Smooth muscle cell (in vitro differentiated cells): ENCODE measurements at regions not wholly inside any gene's neighbourhood (a gene's known extent, or its start where the extent isn't known, plus 50 kb on each side); places are given as distances from the start of the nearest gene placed in this dataset.

Source experiments
- DNase-seq: peaks from one replicate; lab custom pipeline; 2025; ENCODE audit not compliant: unreplicated experiment; lab: John Stamatoyannopoulos, UW
- H2AFZ ChIP-seq: fragments of 200-600 bp; sonication (generic); 2 replicates; pipeline ENCODE4 v1.6.0; 2016; ENCODE audit warnings: antibody characterized with exemption, low read depth, mild to moderate bottlenecking
- H3F3A ChIP-seq: fragments of 200-600 bp; sonication (generic); 2 replicates; pipeline ENCODE4 v1.6.0; 2017; ENCODE audit warnings: antibody characterized with exemption, low read depth
- H3K27ac ChIP-seq: fragments of 200-600 bp; sonication (generic); 2 replicates; pipeline ENCODE4 v1.5.1; 2016; ENCODE audit warnings: low read depth, mild to moderate bottlenecking
- H3K27me3 ChIP-seq: fragments of 200-600 bp; sonication (generic); 2 replicates; pipeline ENCODE4 v1.6.1; 2016; ENCODE audit warnings: low read depth, mild to moderate bottlenecking
- H3K36me3 ChIP-seq: fragments of 200-600 bp; sonication (generic); 2 replicates; pipeline ENCODE4 v1.5.1; 2016; ENCODE audit warnings: low read depth
- H3K4me1 ChIP-seq: fragments of 200-600 bp; sonication (generic); 2 replicates; pipeline ENCODE4 v1.5.1; 2016; ENCODE audit warnings: low read depth
- H3K4me2 ChIP-seq: fragments of 200-600 bp; sonication (generic); 2 replicates; pipeline ENCODE4 v1.6.0; 2016; ENCODE audit warnings: mild to moderate bottlenecking
- H3K4me3 ChIP-seq: fragments of 200-600 bp; sonication (generic); 2 replicates; pipeline ENCODE4 v1.5.1; 2016; ENCODE audit warnings: mild to moderate bottlenecking
- H3K79me2 ChIP-seq: fragments of 200-600 bp; sonication (generic); 2 replicates; pipeline ENCODE4 v1.6.0; 2016; ENCODE audit warnings: low read depth, mild to moderate bottlenecking
- H3K9ac ChIP-seq: fragments of 200-600 bp; sonication (generic); 2 replicates; pipeline ENCODE4 v1.6.0; 2016; ENCODE audit warnings: low read depth
- H3K9me3 ChIP-seq: fragments of 200-600 bp; sonication (generic); replicated peaks from 2 replicates; pipeline ENCODE4 v1.5.1; 2016; ENCODE audit warnings: low read depth
- H4K20me1 ChIP-seq: fragments of 200-600 bp; sonication (generic); 2 replicates; pipeline ENCODE4 v1.6.0; 2016; ENCODE audit warnings: low read depth
- CTCF ChIP-seq: fragments of 200-600 bp; sonication (generic); IDR thresholded peaks from 2 replicates; pipeline ENCODE4 v1.5.1; 2017; ENCODE audit warnings: borderline replicate concordance, mild to moderate bottlenecking, antibody characterized with exemption; ENCODE audit not compliant: insufficient read depth, poor library complexity, severe bottlenecking
- WGBS: methylation state at CpG from one replicate; pipeline ENCODE4 v1.1.7; 2016; ENCODE audit warnings: low lambda C conversion rate; 5-methylcytosine and 5-hydroxymethylcytosine counted together

- H4K20me1 ChIP-seq, result no peaks in the 10 kb centered on the region
- no peaks in the 10 kb centered on the region for H3K9me3 ChIP-seq
- peaks cover 2% of the 10 kb centered on the region for H3F3A ChIP-seq
- peak overlapping the region; percentile 18 for H3K4me2 ChIP-seq
- no peak overlapping the region for H3K4me3 ChIP-seq
- TF ChIP-seq CTCF, result no peak
- H3K27ac ChIP-seq, result no peak overlapping the region
- H3K27me3 ChIP-seq, result no peaks in the 10 kb centered on the region
- no peaks in the 10 kb centered on the region for H3K36me3 ChIP-seq
- H3K4me1 ChIP-seq, result no peaks in the 10 kb centered on the region
- 11% methylated on average over 3 of the region's 3 CpGs for WGBS
- H3K9ac ChIP-seq, result no peak overlapping the region
- no peaks in the 10 kb centered on the region for H3K79me2 ChIP-seq
- no peak overlapping the region for H2AFZ ChIP-seq
- no peak for DNase-seq
Measured at GRCh38 chr15:46265664-46266347, 631.0 kb downstream of the SQOR start.

- Histone ChIP-seq H3K4me1 (no peaks in the 10 kb centered on the region), H3K4me2 (peak overlapping the region; percentile 18), H4K20me1 (no peaks in the 10 kb centered on the region), H3K4me3 (no peak overlapping the region), H3K9ac (no peak overlapping the region), H3K27me3 (no peaks in the 10 kb centered on the region), H3K27ac (no peak overlapping the region), H3F3A (peaks cover 2% of the 10 kb centered on the region), H3K36me3 (no peaks in the 10 kb centered on the region), H2AFZ (no peak overlapping the region), H3K79me2 (no peaks in the 10 kb centered on the region), H3K9me3 (no peaks in the 10 kb centered on the region)
- DNase-seq, result no peak
- WGBS, result 44% methylated on average over 2 of the region's 2 CpGs
- TF ChIP-seq CTCF, result no peak
Measured at GRCh38 chr15:46266661-46267060, 631.8 kb downstream of the SQOR start.

GRCh38 chr15:46270481-46271147 lies 635.8 kb downstream of the SQOR start:
- WGBS, result 87% methylated on average over 5 of the region's 5 CpGs
- no peaks in the 10 kb centered on the region for H3K9me3 ChIP-seq

More at GRCh38 chr15:46270481-46271147, 635.8 kb downstream of the SQOR start:
- Histone ChIP-seq H3K36me3 (no peaks in the 10 kb centered on the region), H3K4me3 (no peak overlapping the region), H4K20me1 (no peaks in the 10 kb centered on the region), H3F3A (peaks cover 2% of the 10 kb centered on the region), H3K4me1 (no peaks in the 10 kb centered on the region), H3K9ac (no peak overlapping the region), H3K4me2 (no peak overlapping the region), H3K27ac (no peak overlapping the region), H3K27me3 (no peaks in the 10 kb centered on the region), H2AFZ (no peak overlapping the region), H3K79me2 (no peaks in the 10 kb centered on the region)
- TF ChIP-seq CTCF, result no peak
- no peak for DNase-seq
